Ammon's horn (tissue), 1 donor: ENCODE measurements at regions not wholly inside any gene's neighbourhood (a gene's known extent, or its start where the extent isn't known, plus 50 kb on each side); places are given as distances from the start of the nearest gene placed in this dataset.
"Not testable (repeated sequence)": the region's sequence is repeated elsewhere in the genome, so short reads cannot be mapped to it uniquely, and the experiment has no call there.

Experiments
- DNase-seq: peaks from one replicate; pipeline ENCODE4 v3.0.0-alpha.2; 2016; ENCODE audit warnings: low spot score

DNA sequence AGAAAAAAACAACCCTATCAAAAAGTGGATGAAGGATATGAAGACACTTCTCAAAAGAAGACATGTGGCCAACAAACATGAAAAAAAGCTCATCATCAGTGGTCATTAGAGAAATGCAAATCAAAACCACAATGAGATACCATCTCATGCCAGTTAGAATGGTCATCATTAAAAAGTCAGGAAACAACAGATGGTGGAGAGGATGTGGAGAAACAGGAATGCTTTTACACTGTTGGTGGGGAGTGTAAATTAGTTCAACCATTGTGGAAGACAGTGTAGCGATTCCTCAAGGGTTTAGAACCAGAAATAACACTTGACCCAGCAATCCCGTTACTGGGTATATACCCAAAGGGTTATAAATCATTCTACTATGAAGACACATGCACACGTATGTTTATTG, 124.0 kb upstream of the PRICKLE1 start:
- DNase-seq, result not testable (repeated sequence)

- DNase-seq, result not testable (repeated sequence)
Observed at GRCh38 chr12:42708374-42708773, 118.8 kb upstream of the PRICKLE1 start.

- DNase-seq, result no peak
Observed at GRCh38 chr12:42707312-42708226, 118.0 kb upstream of the PRICKLE1 start.

DNA sequence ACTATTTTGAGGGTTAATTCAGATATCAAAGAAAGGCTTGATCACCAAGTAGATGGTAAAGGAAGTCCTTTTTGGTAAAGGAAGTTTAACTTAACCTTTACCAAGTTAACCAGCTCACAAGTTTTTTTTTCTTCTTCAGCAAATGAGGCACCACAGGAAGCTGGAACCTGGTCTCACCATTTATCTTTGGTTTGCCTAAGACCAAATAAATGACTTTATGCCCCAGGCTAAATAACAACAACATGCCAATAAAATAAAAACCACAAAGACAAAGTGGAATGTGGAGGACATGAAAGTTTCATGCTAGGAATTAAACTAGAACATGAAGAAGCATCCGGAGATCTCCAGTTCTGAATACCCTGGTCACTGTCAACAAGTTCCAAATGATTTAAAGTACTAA, 116.8 kb upstream of the PRICKLE1 start:
- DNase-seq, result no peak

DNA sequence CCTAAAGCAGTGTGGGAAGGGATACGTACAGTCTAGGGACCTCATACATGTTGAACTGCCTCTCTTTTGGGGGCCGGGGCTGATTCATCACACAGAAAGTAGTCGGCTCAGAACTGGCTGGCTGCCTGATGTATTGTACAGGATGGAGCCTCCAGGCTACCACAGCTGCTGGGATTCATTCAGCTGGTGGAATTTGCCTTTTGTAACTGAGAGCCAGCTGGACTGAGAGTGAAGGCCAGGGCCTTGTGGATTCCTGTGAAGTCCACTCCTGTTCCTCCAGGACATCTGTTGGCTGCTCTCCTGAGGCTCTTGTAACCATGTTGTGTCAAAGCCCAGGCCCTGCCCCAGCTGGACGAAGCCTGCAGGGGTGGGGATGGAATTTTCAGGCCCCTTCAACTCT, 116.3 kb upstream of the PRICKLE1 start:
- DNase-seq, result peak; percentile 32

GRCh38 chr12:42704810-42705401, 115.4 kb upstream of the PRICKLE1 start:
- no peak for DNase-seq

GRCh38 chr12:42704340-42704739, 114.8 kb upstream of the PRICKLE1 start:
- no peak for DNase-seq

GRCh38 chr12:42701084-42701483, 111.5 kb upstream of the PRICKLE1 start:
- DNase-seq, result no peak

GRCh38 chr12:42698213-42698612, 108.7 kb upstream of the PRICKLE1 start:
- DNase-seq, result no peak

DNA sequence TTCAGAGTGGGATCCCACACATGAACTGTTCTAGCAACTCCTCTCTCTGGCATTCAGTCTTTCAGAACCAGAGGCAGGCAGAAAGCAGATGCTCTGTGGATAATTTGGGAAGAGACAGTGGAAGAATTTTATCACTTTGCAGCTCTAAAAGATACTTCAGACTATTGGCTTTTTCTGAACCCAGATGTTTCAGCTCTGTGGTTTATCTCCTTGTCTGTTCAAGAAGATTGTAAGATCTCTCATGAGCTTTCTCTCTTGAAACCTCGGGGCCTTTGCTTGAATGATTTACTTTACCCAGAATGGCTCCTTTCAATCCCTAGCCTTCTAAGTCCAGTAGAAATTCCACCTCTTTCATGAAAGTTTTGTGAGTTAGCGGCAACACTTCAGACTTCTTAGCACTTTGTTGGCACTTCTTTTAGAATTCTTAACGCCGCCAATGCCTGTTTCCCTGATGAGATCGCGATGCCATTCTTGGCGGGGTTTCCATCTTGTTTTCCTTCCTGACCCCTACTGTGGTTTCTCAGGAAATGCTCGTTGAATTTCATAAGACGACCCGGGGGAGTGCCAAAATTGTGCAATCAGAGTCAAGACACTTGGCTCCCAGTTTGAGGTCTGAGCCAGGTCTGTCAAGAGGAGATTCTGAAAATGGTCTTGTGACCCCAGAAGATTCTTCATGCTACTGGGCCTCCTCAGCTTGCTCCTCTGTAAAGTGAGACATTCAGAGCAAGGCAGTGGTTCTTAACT, 107.0 kb upstream of the PRICKLE1 start:
- DNase-seq, result no peak

GRCh38 chr12:42695490-42695995, 106.0 kb upstream of the PRICKLE1 start:
- no peak for DNase-seq

- DNase-seq, result no peak
Observed at GRCh38 chr12:42692749-42693148, 103.2 kb upstream of the PRICKLE1 start.

GRCh38 chr12:42691991-42692557, 102.5 kb upstream of the PRICKLE1 start:
- no peak for DNase-seq

DNA sequence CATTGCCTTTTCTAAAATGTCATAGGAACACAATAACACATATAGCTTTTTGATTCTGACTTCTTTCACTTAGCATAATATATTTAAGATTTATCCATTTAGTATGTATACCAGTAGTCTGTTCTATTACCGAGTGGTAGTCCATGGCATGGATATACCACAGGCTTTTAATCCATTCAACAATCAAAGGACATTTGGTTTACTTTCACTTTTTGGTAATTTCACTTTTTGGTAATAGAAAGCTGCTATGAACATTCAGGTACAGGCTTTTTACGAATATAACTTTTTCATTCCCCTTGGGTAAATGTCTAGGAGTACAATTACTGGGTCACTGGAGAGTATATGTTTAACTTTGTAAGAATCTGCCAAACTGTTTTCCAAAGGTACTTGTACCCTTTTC, 100.7 kb upstream of the PRICKLE1 start:
- no peak for DNase-seq

DNA sequence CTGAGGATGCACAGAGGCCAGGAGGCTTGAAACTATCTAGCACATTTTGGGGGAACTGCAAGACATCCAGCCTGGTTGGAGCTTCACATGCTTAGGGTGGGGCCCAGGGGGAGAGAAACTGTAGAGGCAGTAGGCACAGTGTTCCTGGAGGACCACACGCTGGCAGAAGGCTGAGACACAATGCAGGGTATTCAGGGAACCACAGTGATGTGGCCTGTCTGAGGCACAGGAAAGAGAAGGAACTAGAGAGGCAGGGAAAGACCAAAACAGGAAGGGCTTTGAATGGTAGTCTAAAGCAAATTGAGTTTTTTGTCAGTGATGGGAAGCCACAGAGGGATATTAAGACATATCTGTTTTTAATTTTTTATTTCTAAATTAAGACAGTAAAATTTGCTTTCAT, 100.2 kb upstream of the PRICKLE1 start:
- DNase-seq, result no peak

GRCh38 chr12:42686514-42687172, 97.1 kb upstream of the PRICKLE1 start:
- no peak for DNase-seq

GRCh38 chr12:42684802-42685071, 95.2 kb upstream of the PRICKLE1 start:
- no peak for DNase-seq

GRCh38 chr12:42683933-42684801, 94.6 kb upstream of the PRICKLE1 start:
- DNase-seq, result no peak

- no peak for DNase-seq
Observed at GRCh38 chr12:42683266-42683665, 93.7 kb upstream of the PRICKLE1 start.

- no peak for DNase-seq
Observed at GRCh38 chr12:42679466-42679865, 89.9 kb upstream of the PRICKLE1 start.

GRCh38 chr12:42677461-42677860, 87.9 kb upstream of the PRICKLE1 start:
- DNase-seq, result no peak
